Smooth muscle cell (in vitro differentiated cells): ENCODE measurements at regions not wholly inside any gene's neighbourhood (a gene's known extent, or its start where the extent isn't known, plus 50 kb on each side); places are given as distances from the start of the nearest gene placed in this dataset.
"Not testable (repeated sequence)": the region's sequence is repeated elsewhere in the genome, so short reads cannot be mapped to it uniquely, and the experiment has no call there.

ENCODE experiments used
- DNase-seq: peaks from one replicate; lab custom pipeline; 2025; ENCODE audit not compliant: unreplicated experiment; lab: John Stamatoyannopoulos, UW
- H2AFZ ChIP-seq: fragments of 200-600 bp; sonication (generic); 2 replicates; pipeline ENCODE4 v1.6.0; 2016; ENCODE audit warnings: antibody characterized with exemption, low read depth, mild to moderate bottlenecking
- H3F3A ChIP-seq: fragments of 200-600 bp; sonication (generic); 2 replicates; pipeline ENCODE4 v1.6.0; 2017; ENCODE audit warnings: antibody characterized with exemption, low read depth
- H3K27ac ChIP-seq: fragments of 200-600 bp; sonication (generic); 2 replicates; pipeline ENCODE4 v1.5.1; 2016; ENCODE audit warnings: low read depth, mild to moderate bottlenecking
- H3K27me3 ChIP-seq: fragments of 200-600 bp; sonication (generic); 2 replicates; pipeline ENCODE4 v1.6.1; 2016; ENCODE audit warnings: low read depth, mild to moderate bottlenecking
- H3K36me3 ChIP-seq: fragments of 200-600 bp; sonication (generic); 2 replicates; pipeline ENCODE4 v1.5.1; 2016; ENCODE audit warnings: low read depth
- H3K4me1 ChIP-seq: fragments of 200-600 bp; sonication (generic); 2 replicates; pipeline ENCODE4 v1.5.1; 2016; ENCODE audit warnings: low read depth
- H3K4me2 ChIP-seq: fragments of 200-600 bp; sonication (generic); 2 replicates; pipeline ENCODE4 v1.6.0; 2016; ENCODE audit warnings: mild to moderate bottlenecking
- H3K4me3 ChIP-seq: fragments of 200-600 bp; sonication (generic); 2 replicates; pipeline ENCODE4 v1.5.1; 2016; ENCODE audit warnings: mild to moderate bottlenecking
- H3K79me2 ChIP-seq: fragments of 200-600 bp; sonication (generic); 2 replicates; pipeline ENCODE4 v1.6.0; 2016; ENCODE audit warnings: low read depth, mild to moderate bottlenecking
- H3K9ac ChIP-seq: fragments of 200-600 bp; sonication (generic); 2 replicates; pipeline ENCODE4 v1.6.0; 2016; ENCODE audit warnings: low read depth
- H3K9me3 ChIP-seq: fragments of 200-600 bp; sonication (generic); replicated peaks from 2 replicates; pipeline ENCODE4 v1.5.1; 2016; ENCODE audit warnings: low read depth
- H4K20me1 ChIP-seq: fragments of 200-600 bp; sonication (generic); 2 replicates; pipeline ENCODE4 v1.6.0; 2016; ENCODE audit warnings: low read depth
- WGBS: methylation state at CpG from one replicate; pipeline ENCODE4 v1.1.7; 2016; ENCODE audit warnings: low lambda C conversion rate; 5-methylcytosine and 5-hydroxymethylcytosine counted together
- TF ChIP-seq, protein P1 (sequence below): fragments of 200-600 bp; sonication (generic); IDR thresholded peaks from 2 replicates; pipeline ENCODE4 v1.5.1; 2017; ENCODE audit warnings: borderline replicate concordance, mild to moderate bottlenecking, antibody characterized with exemption; ENCODE audit not compliant: insufficient read depth, poor library complexity, severe bottlenecking

DNA sequence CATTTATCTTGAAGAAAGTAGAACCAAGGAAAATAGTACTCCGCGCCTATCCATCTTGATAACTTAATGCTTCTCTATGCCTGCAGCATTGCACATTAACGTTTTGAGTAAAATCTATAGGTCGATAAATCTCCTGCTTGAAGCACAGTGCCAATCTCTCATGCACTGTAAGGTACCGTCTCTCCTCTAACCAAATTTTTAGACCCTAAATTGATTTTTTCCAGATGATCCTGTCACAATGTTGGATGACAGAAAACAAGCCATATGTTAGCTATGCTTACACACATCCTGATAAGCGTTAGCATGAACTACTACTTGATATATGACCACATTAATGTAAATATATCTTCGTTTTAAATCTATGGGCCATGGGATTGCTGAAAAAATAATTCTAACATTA lies 723.8 kb upstream of the CDH6 start:
- no peaks in the 10 kb centered on the region for H3F3A ChIP-seq
- no peak overlapping the region for H3K4me3 ChIP-seq
- TF ChIP-seq, protein P1, sequence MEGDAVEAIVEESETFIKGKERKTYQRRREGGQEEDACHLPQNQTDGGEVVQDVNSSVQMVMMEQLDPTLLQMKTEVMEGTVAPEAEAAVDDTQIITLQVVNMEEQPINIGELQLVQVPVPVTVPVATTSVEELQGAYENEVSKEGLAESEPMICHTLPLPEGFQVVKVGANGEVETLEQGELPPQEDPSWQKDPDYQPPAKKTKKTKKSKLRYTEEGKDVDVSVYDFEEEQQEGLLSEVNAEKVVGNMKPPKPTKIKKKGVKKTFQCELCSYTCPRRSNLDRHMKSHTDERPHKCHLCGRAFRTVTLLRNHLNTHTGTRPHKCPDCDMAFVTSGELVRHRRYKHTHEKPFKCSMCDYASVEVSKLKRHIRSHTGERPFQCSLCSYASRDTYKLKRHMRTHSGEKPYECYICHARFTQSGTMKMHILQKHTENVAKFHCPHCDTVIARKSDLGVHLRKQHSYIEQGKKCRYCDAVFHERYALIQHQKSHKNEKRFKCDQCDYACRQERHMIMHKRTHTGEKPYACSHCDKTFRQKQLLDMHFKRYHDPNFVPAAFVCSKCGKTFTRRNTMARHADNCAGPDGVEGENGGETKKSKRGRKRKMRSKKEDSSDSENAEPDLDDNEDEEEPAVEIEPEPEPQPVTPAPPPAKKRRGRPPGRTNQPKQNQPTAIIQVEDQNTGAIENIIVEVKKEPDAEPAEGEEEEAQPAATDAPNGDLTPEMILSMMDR, result no peak
- no peaks in the 10 kb centered on the region for H3K79me2 ChIP-seq
- H3K4me1 ChIP-seq, result no peaks in the 10 kb centered on the region
- no peak overlapping the region for H2AFZ ChIP-seq
- no peaks in the 10 kb centered on the region for H4K20me1 ChIP-seq
- 92% methylated on average over 7 of the region's 7 CpGs for WGBS
- no peaks in the 10 kb centered on the region for H3K36me3 ChIP-seq
- no peak overlapping the region for H3K9ac ChIP-seq
- H3K4me2 ChIP-seq, result no peak overlapping the region
- no peak for DNase-seq
- H3K9me3 ChIP-seq, result no peaks in the 10 kb centered on the region
- no peak overlapping the region for H3K27ac ChIP-seq
- no peaks in the 10 kb centered on the region for H3K27me3 ChIP-seq

DNA sequence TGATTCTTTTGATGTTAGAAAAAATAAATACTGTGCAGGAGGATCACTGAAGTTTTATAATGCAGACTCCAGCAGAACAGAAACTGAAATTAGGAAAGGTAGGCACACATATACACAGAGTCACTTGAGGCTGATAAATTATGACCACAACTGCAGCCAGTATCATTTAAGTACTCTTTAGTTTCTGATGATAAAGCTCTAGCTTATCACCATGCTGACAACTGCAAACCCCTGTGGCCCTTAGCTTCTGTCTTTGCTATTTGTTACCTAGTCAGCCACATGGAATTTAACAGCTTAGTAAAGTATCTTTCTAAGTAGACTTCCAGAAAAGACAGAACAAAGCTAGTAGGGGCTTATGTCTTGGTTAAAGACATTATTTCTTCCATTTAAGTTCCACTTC lies 734.8 kb upstream of the CDH6 start:
- Histone ChIP-seq H3K4me3 (no peak overlapping the region), H4K20me1 (no peaks in the 10 kb centered on the region), H3K4me2 (peak overlapping the region; percentile 40), H3K36me3 (no peaks in the 10 kb centered on the region), H2AFZ (no peak overlapping the region), H3K79me2 (no peaks in the 10 kb centered on the region), H3K27ac (no peak overlapping the region), H3K27me3 (no peaks in the 10 kb centered on the region), H3F3A (no peaks in the 10 kb centered on the region), H3K9me3 (no peaks in the 10 kb centered on the region), H3K9ac (no peak overlapping the region), H3K4me1 (peaks cover 6% of the 10 kb centered on the region)
- TF ChIP-seq, protein P1, result no peak
- DNase-seq, result no peak

DNA sequence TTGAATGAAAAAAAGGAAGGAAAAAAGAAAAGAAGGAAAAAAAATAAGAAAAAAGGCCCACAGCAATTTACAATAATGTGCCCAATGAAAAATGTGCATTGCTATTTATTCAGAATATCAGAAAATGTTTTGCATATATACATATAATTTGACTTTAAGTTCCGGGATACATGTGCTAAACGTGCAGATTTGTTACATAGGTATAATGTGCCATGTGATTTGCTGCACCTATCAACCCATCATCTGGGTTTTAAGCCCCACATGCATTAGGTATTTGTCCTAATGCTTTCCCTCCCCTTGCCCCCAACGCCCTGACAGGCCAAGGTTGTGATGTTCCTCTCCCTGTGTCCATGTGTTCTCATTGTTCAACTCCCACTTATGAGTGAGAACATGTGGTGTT lies 738.0 kb upstream of the CDH6 start:
- H3K4me1 ChIP-seq, H3K4me3 ChIP-seq, H3F3A ChIP-seq, H3K9me3 ChIP-seq, H3K79me2 ChIP-seq, H2AFZ ChIP-seq, H3K27ac ChIP-seq, H3K36me3 ChIP-seq, H4K20me1 ChIP-seq, H3K9ac ChIP-seq, H3K27me3 ChIP-seq, DNase-seq, H3K4me2 ChIP-seq: not testable (repeated sequence)
- 91% methylated on average over 3 of the region's 3 CpGs for WGBS

DNA sequence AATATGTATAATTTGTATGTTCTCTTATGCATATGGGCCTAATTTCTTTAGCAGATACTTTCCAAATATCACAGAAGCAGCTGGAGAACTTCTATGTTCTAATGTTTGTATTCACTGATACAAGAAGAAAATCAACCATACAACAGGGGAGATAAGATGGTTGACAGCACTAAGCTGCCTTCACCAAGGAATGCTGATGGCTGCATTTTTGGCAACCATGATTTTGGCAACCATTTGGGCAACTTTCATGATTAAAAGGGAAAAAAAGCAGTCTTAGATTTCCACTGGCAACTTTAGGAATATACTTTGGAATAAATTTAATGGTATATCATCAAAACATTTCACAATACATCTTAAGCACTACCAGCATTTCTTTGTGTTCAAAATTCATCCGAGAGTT lies 740.3 kb upstream of the CDH6 start:
- DNase-seq, result no peak
- no peak overlapping the region for H3K9ac ChIP-seq
- H3K36me3 ChIP-seq, result no peaks in the 10 kb centered on the region
- H2AFZ ChIP-seq, result no peak overlapping the region
- no peaks in the 10 kb centered on the region for H3K79me2 ChIP-seq
- H3K4me3 ChIP-seq, result no peak overlapping the region
- H3K9me3 ChIP-seq, result no peaks in the 10 kb centered on the region
- H4K20me1 ChIP-seq, result no peaks in the 10 kb centered on the region
- H3K27ac ChIP-seq, result no peak overlapping the region
- H3K27me3 ChIP-seq, result no peaks in the 10 kb centered on the region
- no peaks in the 10 kb centered on the region for H3K4me1 ChIP-seq
- H3F3A ChIP-seq, result no peaks in the 10 kb centered on the region
- 84% methylated on average over 1 of the region's 1 CpG for WGBS
- TF ChIP-seq, protein P1, result no peak
- no peak overlapping the region for H3K4me2 ChIP-seq
